ENCODE measurements at regions not wholly inside any gene's neighbourhood (a gene's known extent, or its start where the extent isn't known, plus 50 kb on each side); places are given as distances from the start of the nearest gene placed in this dataset.
A peak's percentile ranks its signal among the peaks of the same experiment; 100 is the strongest.

GRCh38 chr13:27370305-27370872 is 54.0 kb upstream of the GTF3A start:
- no peak for DNase-seq

DNA sequence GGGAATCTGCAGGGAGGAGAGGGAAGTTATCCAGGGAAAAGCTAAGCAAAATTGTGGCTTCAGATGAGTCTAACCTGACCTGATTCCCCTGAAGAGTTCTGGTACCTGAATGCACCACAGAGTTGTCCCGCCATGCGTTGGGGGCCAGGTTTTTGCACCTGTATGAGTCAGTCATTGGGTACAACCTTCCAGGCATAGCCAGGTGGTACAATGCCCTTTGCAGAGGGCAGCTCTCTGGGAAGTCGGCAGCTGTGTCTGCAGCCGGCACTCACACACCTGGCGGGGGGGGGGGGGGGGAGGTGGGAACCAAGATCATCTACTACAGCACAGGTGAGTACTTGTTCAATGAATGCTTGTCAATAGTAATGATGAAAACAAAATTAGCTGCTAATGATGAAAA is 52.5 kb upstream of the GTF3A start:
- DNase-seq: peak; percentile 44

GRCh38 chr13:27372896-27373295 is 51.5 kb upstream of the GTF3A start:
- peak; percentile 90 for DNase-seq

- peak; percentile 42 for DNase-seq
Measured at GRCh38 chr13:27374126-27374613, 50.2 kb upstream of the GTF3A start.
